ENCODE measurements at regions not wholly inside any gene's neighbourhood (a gene's known extent, or its start where the extent isn't known, plus 50 kb on each side); places are given as distances from the start of the nearest gene placed in this dataset.

DNA sequence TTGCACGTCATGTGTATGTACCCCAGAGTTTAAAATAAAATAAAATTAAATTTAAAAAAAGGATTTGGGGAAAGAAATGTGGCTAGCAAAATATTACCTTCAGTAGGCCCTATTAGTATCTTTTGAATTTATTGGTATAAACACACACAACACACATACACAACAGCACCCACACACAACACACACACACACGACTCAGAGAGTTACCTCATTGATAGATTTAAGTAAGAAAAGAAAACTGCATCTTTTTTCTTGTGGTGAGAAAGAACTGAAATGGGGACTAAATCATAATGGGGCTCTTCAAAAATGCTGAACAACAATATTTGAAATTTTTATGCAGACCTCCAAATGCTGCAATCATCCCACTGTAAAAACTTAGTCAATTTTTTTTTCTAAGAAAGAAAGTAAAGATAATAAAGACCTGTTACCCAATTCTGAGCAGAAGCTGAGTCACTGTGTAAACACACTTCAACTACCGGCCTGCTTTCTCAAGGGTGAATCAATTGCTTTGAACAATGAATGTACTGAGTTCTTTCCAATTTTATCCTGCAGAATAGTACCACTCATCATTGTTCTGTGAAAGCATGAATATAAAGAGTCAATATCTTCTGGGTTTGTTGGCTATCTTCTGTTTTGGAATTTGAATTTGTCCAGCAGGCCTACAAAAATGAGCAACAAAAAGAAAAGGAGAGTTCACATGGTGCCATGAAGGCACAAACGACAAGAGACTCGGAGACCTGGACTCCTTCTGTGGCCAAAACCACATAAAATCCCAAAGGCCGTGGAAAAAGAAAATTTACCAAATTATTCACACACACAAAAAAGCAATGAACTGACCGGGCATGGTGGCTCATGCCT, 57.9 kb upstream of the CCNG1 start:
- DNase-seq (no peak), ATAC-seq (no peak)
- H3K4me3 Mint-ChIP-seq = no peak overlapping the region
- no peaks in the 10 kb centered on the region for H3K36me3 Mint-ChIP-seq (ENCODE audit: insufficient read depth)
- no peaks in the 10 kb centered on the region for H3K4me1 Mint-ChIP-seq (ENCODE audit: low read depth)
- H3K27me3 Mint-ChIP-seq (ENCODE audit: low read depth) = peaks cover 14% of the 10 kb centered on the region
- no peaks in the 10 kb centered on the region for H3K9me3 Mint-ChIP-seq

DNA sequence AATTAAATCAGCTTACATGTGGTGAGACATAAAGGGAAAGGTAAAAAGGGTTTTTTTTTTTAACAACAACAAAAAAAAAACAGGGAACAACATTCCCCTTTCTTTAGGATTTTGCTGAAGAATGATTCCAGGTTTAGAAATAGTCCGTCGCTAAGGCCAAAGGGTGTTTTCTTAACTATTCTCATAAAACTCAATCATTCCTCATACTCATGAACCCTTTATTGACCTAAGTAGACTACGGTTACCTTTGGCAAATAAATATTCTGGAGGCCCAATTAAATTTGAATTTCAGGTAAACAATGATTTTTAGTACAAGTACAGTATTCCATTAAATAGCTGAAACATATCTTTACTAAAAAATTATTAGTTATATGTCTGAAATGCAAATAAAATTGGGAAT, 55.6 kb upstream of the CCNG1 start:
- Mint-ChIP-seq H3K36me3 (ENCODE audit: insufficient read depth) (no peaks in the 10 kb centered on the region), H3K4me3 (no peak overlapping the region), H3K9me3 (no peaks in the 10 kb centered on the region), H3K4me1 (ENCODE audit: low read depth) (no peaks in the 10 kb centered on the region), H3K27me3 (ENCODE audit: low read depth) (peaks cover 11% of the 10 kb centered on the region)
- ATAC-seq = no peak
- no peak for DNase-seq

DNA sequence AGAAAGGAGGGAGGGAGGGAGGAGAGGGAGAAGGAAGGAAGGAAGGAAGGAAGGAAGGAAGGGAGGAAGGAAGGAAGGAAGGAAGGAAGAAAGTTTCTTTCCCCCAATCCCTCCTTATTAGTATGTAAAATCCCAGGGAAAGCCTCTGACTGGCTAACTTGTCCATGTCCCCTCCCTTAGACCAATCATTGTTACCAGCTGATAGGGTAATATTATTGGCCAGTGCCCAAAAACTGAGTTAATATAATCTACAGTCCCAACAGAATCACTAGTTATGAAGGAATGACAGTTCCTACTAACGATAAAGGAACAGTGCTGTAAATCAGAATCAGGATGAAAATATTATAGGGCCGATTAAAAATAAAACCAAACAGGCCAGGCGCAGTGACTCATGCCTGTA, 53.6 kb upstream of the CCNG1 start:
- H3K27me3 Mint-ChIP-seq (ENCODE audit: low read depth) = peaks cover 8% of the 10 kb centered on the region
- DNase-seq (no peak), ATAC-seq (no peak)
- H3K9me3 Mint-ChIP-seq = no peaks in the 10 kb centered on the region
- H3K36me3 Mint-ChIP-seq (ENCODE audit: insufficient read depth) = no peaks in the 10 kb centered on the region
- no peaks in the 10 kb centered on the region for H3K4me1 Mint-ChIP-seq (ENCODE audit: low read depth)
- H3K4me3 Mint-ChIP-seq = no peak overlapping the region

DNA sequence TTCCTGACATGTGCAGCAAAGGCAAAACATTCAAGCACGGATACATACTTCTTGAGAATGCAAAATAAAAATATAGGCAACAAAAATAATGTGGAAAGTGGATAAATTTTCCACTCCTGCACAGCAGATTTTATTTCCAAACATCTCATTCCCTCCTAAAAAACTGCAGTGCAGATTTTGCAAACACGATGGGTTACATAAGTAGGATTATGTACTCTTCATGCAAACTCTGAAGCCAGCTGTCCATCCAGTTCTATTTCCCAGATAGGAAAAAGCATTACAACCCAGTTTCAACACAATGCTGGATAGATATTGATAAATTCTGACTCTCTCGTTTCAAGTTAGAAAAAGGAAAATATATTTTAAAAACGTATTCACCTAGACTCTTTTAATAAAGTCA, 52.7 kb upstream of the CCNG1 start:
- no peaks in the 10 kb centered on the region for H3K36me3 Mint-ChIP-seq (ENCODE audit: insufficient read depth)
- DNase-seq (no peak), ATAC-seq (no peak)
- no peaks in the 10 kb centered on the region for H3K4me1 Mint-ChIP-seq (ENCODE audit: low read depth)
- H3K27me3 Mint-ChIP-seq (ENCODE audit: low read depth) = peaks cover 8% of the 10 kb centered on the region
- H3K9me3 Mint-ChIP-seq = no peaks in the 10 kb centered on the region
- H3K4me3 Mint-ChIP-seq = no peak overlapping the region

DNA sequence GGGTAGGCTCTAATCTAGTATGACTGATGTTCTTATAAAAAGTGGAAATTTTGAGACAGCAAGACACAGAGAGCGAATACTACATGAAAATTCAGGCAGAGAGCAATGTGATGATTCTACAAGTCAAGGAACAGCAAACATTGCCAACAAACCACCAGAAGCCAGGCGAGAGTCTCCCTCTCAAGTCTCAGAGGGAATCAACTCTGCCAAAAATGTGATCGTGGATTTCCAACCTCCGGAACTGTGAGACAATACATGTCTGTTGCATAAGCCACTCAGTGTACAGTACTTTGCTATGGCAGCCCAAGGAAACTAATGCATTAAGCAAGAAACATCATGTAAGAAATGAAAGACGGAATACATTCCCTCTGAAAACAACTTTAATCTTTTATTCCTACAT, 52.1 kb upstream of the CCNG1 start:
- Mint-ChIP-seq H3K27me3 (ENCODE audit: low read depth) (peaks cover 9% of the 10 kb centered on the region), H3K4me3 (no peak overlapping the region), H3K4me1 (ENCODE audit: low read depth) (no peaks in the 10 kb centered on the region), H3K9me3 (peaks cover under 1% of the 10 kb centered on the region), H3K36me3 (ENCODE audit: insufficient read depth) (no peaks in the 10 kb centered on the region)
- ATAC-seq (no peak), DNase-seq (no peak)

DNA sequence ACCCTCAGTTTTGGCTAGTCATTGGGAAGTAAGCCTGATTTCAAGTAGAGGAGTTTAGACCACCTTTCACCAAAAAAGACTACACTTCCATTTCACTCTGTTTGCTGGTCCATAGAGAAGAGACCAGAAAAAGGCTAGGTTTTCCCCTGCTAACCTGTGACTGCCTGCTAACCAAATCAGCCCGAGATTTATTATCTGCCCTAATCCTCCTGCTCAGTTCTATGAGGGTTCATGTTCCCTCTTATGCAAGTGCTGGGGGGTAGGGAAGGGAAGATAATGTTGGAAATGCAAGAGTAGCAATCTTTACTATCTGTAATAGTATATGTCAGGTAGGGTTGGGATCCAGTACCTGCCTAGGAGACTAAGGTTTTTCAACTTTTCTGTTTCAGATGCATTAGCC, 51.6 kb upstream of the CCNG1 start:
- Mint-ChIP-seq H3K9me3 (peaks cover 4% of the 10 kb centered on the region), H3K27me3 (ENCODE audit: low read depth) (peaks cover 13% of the 10 kb centered on the region), H3K4me3 (no peak overlapping the region), H3K36me3 (ENCODE audit: insufficient read depth) (no peaks in the 10 kb centered on the region), H3K4me1 (ENCODE audit: low read depth) (no peaks in the 10 kb centered on the region)
- DNase-seq (no peak), ATAC-seq (no peak)

DNA sequence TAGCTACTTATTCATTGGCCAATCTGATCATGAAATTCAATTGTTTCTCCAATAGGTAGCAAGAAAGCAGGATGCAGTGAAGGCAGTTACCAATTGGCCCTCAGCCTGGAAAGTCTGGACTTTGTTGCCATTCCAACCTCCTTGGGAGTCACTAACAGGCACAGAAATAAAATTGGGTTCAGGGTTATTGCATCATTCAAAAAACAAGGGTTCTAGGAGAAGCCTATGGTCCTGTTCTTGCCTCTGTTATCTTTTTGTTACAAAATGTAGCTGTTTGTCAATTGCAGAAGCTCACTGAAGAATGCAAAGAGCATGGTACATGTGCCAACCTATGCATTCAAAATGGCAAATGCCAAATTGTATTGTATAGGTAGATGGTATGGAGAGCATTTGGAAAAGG, 51.0 kb upstream of the CCNG1 start:
- Mint-ChIP-seq H3K4me1 (ENCODE audit: low read depth) (no peaks in the 10 kb centered on the region), H3K27me3 (ENCODE audit: low read depth) (peaks cover 17% of the 10 kb centered on the region), H3K36me3 (ENCODE audit: insufficient read depth) (no peaks in the 10 kb centered on the region), H3K9me3 (peaks cover 7% of the 10 kb centered on the region), H3K4me3 (no peak overlapping the region)
- no peak for ATAC-seq
- DNase-seq = no peak

DNA sequence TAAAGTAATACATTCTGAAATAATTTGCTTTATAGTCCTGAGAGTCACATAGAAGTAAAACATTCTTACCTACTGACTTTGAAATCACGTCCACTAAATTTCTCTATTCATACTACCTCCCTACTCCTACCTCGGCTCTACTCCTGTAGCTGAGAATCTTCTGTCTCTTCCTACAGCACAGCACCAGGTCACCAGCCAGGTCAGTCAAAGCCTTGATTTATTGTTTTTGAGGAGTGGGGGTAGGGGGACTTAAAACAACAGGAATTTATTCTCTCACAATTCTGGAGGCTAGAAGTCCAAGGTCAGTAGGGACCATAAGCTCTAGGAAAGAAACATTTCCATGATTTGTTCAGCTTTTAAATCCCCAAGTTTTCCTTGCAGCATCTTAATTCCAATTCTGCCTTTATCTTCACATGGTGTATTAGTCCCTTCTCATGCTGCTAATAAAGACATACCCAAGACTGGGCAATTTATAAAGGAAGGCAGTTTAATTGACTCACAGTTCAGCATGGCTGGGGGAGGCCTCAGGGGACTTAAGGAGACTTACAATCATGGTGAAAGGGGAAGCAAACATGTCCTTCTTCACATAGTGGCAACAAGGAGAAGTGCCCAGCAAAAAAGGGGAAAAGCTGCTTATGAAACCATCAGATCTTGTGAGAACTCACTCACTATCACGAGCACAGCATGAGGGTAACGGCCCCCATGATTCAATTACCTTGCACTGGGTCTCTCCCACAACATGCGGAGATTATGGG, 49.6 kb upstream of the CCNG1 start:
- Mint-ChIP-seq H3K27me3 (ENCODE audit: low read depth) (peaks cover 24% of the 10 kb centered on the region), H3K4me1 (ENCODE audit: low read depth) (no peaks in the 10 kb centered on the region), H3K36me3 (ENCODE audit: insufficient read depth) (no peaks in the 10 kb centered on the region), H3K9me3 (peaks cover 7% of the 10 kb centered on the region), H3K4me3 (no peak overlapping the region)
- no peak for ATAC-seq
- no peak for DNase-seq
